T-helper 22 cell (primary cell): ENCODE measurements at regions not wholly inside any gene's neighbourhood (a gene's known extent, or its start where the extent isn't known, plus 50 kb on each side); places are given as distances from the start of the nearest gene placed in this dataset.
"Not testable (repeated sequence)": the region's sequence is repeated elsewhere in the genome, so short reads cannot be mapped to it uniquely, and the experiment has no call there.

Source experiments
- DNase-seq: peaks from one replicate; pipeline ENCODE4 v3.0.0-alpha.2; 2020; ENCODE audit warnings: low read depth

DNA sequence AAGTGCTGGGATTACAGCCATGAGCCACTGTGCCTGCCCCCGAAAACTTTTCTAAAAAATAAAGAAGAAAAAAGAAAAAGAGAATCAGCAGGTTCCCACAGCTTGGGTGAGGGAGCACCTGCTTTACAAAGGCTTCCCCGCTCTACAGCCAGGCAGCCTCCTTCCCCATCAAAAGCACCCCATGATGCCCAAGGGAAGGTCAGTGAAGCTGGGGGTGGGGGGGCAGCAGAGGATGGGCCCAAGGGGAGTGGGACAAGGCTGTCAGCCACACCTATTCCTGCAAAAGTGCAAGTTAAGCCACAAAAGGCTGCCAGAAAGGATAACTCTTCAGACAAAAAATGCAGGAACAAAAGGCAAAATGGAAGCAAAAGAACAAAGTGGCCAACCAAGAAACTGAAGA, 72.5 kb downstream of the FAM50B start:
- DNase-seq: no peak

GRCh38 chr6:3922619-3923018, 73.4 kb downstream of the FAM50B start:
- not testable (repeated sequence) for DNase-seq

DNA sequence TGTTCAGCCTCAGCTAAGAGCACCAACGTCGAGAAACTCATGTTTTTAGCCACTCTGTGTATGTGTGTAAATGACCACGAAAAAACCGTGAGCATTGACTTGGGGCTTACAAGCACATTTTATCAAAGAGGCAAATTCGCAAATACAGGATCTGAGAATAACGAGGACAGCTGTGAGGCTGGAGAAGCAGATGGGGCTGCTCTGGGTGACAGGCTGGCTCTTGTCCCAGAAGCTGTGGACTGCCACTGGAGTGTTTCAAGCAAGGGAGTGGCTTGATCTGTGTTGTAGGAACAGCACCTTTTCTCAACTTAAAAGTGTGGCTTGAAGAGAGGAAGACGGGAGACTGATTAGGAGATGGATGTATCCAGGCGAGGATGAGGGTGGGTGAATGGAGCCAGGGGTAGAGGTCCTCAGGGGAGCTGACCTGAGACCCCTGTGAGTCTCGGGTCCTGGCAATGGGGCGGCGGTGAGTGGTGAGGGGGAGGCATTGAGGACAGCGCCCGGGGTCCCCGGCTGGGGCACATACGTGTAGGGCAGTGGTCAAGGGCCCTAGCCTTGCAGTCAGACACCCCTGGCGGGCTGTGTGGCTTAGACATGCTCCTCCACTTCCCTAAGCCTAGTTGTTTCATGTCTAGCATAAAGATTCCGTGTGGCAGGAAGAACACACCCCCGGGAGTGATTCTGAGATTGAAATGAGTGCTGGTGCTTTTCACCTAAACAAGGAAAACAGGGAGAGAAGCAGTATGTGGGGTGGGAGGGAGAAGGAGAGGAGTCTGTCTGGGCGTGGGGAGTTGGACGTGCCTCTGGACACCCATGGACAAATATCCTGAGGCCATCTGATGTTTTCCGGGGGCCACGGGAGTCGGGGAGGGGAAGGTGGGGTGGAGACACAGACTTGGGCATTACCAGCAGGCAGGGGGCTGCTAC, 76.3 kb downstream of the FAM50B start:
- not testable (repeated sequence) for DNase-seq

DNA sequence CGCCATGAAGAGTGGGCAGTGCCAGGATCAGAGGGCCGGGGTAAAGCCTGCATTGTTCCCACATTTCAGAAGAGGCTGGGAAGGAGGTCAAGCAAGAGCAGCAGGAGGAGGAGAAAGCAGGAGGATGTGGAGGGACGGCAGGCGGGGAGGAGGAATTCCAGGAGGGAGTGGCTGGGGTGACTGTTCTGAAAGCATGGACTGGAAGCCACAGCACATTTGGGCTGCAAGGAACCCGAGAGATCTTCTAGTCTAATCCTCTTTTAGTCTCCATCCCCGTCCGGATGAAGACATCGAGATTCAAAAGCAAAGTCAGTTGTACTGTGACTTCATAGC, 76.9 kb downstream of the FAM50B start:
- no peak for DNase-seq

- DNase-seq: no peak
Observed at GRCh38 chr6:3928111-3928510, 78.9 kb downstream of the FAM50B start.

DNA sequence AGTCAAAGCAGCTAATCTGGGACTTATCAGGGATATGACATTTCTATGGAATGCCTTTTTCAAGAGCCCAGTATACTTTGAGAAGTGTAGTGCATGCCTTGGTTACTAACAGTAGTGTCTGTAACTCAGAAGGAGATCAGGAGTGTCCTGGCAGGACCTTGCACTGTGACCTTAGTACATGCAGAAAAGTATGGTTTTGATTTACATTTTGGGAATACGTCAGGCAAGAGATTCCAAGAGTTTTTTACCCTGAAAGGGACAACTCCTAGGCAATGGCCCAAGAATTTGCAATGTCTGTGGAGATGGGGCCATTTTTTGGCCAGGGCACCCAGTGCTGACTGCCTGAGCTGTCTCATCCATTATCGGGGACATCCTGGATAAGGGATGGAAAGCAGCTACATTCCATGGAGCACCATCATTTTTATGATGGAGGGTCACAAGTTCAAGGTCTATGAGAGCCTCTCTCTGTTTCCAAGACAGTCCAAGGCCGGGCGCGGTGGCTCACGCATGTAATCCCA, 80.2 kb downstream of the FAM50B start:
- DNase-seq: no peak

- DNase-seq: no peak
Observed at GRCh38 chr6:3937438-3937837, 88.3 kb downstream of the FAM50B start.

- no peak for DNase-seq
Observed at GRCh38 chr6:3938715-3939367, 89.7 kb downstream of the FAM50B start.

- DNase-seq: no peak
Observed at GRCh38 chr6:3939368-3939958, 90.3 kb downstream of the FAM50B start.

DNA sequence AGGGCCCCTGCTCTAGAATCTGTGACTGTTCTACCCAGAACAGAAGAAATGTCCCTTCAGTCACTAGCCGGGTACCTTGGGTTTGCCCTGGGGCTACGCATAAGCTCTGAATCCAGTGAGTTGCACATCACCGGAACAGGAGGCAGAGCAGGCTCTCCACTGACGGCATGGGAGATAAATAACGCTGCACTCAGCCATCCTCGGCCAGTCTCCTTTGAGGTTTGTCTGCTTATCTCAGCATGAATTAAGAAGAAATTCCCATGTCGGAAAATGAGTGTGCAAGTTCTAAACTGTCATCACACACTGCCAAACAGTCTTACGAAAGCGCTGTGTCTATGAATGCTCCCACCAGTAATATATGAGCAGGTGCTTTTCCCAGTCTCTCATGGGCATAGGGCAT, 90.8 kb downstream of the FAM50B start:
- no peak for DNase-seq

GRCh38 chr6:3940703-3941102, 91.5 kb downstream of the FAM50B start:
- DNase-seq: no peak

DNA sequence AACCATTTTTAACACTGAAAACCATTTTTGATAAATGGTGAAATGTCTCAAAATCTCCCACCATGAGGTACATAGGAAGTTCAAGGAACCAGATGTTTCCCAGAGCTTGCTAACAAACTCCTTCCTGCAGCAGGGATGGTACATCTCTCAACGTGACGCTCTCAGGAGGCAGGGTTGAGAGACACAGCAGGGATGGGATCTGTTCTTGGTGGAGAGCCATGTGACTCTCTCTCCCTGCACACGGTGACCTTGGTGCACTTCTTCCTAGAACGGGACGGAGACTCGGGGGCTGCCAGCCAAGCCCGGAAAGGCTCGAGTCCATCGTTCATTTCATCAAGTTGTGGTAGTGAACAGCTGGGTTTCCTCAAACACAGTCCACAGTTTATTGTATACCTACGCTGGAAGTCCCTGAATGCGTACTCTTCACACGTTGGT, 94.2 kb downstream of the FAM50B start:
- no peak for DNase-seq

GRCh38 chr6:3944246-3944645, 95.1 kb downstream of the FAM50B start:
- no peak for DNase-seq

- DNase-seq: no peak
Observed at GRCh38 chr6:3946778-3947177, 97.6 kb downstream of the FAM50B start.

DNA sequence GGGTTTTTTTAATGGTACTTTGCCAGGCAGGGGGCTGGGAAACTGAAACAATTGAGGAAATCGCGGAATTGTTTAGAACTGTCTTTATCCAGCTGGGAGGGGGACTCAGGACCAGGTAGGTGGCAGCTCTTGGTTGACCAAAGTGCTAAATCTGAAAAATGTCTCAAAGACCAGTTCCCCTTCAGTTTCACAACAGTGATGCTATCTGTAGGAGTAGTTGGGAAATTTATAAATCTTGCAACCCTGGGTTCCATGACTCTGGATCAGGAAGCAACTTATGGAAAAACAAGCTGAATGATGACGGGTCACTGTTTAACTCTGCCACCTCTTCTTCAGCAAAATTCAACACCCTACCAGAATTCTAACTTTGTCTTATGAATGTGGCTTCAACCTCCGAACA, 99.7 kb downstream of the FAM50B start:
- DNase-seq: no peak

GRCh38 chr6:3949521-3949920, 100.3 kb downstream of the FAM50B start:
- no peak for DNase-seq

DNA sequence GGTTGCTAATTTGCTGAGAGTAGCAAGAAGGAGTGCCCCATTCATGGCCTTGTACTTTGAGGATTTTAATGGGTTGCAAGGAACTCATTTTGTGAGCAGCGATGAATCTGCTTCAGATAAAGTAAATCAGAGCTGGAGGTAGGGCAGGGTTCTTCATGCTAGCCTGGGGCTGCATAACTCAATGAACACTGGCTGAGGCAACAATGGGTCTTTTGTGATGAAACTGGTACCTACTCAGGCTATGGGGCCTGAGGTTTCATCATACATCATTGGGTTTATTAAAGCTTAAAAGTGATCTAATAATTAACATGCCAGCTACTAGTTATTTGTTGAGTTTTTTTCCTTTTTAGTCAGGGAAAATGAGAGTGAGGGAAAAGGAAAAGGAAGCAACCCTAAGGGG, 106.9 kb downstream of the FAM50B start:
- no peak for DNase-seq

- DNase-seq: no peak
Observed at GRCh38 chr6:3957321-3957720, 108.1 kb downstream of the FAM50B start.

DNA sequence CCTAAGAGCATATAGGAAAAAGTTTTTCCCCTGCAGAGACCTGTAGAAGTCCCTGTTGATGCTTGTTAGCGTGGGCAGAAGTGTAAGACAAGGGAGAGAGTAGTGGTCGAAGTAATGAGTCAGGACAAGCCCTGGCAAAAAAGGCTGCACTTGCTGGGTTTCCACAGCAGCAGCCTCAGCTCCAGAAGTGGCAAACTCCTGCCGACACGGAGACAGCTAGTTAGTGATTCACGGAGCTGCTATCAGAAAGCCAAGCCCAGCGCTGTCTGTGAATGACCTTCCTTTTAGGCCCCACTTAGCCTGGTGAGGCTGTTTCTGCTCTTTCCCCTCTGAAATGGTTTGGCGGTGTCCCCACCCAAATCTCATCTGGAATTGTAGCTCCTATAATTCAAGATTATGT, 109.1 kb downstream of the FAM50B start:
- no peak for DNase-seq

GRCh38 chr6:3959385-3959784, 110.2 kb downstream of the FAM50B start:
- DNase-seq: no peak

GRCh38 chr6:3960754-3961361, 111.7 kb downstream of the FAM50B start:
- DNase-seq: no peak

DNA sequence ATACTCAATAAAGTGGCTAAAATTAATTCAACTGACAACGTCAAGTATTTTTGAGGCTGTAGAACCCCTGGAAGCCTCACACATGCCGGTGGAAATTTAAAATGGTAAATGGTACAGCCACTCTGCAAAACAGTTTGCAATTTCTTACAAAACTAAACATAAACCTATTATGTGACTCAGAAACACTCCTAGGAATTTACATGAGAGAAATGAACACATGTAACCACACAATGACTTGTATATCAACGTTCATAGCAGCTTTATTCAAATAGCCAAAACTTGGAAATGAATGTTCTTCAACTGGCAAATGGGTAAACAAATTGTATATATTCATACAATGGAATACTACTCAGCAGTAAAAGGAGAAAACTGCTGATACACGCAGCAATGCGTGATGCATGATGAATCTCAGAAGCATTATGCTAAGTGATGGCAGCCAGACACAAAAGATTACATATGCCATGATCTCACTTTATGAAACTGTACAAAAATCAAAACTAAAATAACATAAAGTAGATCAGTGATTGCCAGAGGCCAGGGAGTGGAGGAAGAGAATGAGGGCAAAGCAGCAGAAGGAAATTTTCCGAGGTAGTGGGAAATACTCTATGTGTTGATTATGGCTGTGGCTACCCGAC, 112.5 kb downstream of the FAM50B start:
- no peak for DNase-seq
